NCI-H2107 (cell line): ENCODE measurements at regions not wholly inside any gene's neighbourhood (a gene's known extent, or its start where the extent isn't known, plus 50 kb on each side); places are given as distances from the start of the nearest gene placed in this dataset.
"Not testable (repeated sequence)": the region's sequence is repeated elsewhere in the genome, so short reads cannot be mapped to it uniquely, and the experiment has no call there.

ENCODE experiments used
- DNase-seq: peaks from one replicate; lab custom pipeline; 2025; lab: John Stamatoyannopoulos, UW

DNA sequence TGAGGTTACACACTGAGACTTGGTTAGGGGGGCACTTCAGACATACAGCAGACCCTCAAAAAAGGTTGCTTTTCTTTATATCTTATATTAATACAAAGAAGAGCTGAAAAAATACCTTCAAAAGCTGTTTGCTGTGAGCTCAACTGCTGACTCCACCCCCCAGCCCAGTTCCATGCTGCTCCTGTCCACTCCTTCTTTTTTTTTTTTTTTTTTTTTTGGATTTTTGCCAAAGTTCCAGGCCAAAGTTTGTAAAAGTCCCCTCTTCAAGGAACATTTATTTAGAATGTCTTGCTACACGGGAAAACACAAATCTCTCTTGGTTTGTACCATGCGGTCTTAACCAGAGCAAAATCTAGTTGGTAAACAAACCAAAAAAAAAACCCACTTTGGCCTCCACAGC is 85.3 kb upstream of the AKAP12 start:
- no peak for DNase-seq

DNA sequence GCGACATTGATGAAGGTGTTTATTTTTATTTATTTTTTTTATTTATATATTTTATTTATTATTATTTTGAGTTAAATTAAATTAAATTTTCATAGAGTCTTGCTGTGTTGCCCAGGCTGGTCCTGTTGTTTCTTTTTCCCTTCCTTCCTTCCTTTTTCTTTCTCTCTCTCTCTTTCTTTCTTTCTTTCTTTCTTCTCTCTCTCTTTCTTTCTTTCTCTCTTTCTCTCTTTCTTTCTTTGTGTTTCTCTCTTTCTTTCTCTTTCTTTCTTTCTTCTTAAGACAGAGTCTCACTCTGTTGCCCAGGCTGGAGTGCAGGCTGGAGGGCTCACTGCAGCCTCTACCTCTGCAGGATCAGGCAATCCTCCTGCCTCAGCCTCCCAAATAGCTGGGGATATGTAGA is 84.7 kb upstream of the AKAP12 start:
- no peak for DNase-seq

DNA sequence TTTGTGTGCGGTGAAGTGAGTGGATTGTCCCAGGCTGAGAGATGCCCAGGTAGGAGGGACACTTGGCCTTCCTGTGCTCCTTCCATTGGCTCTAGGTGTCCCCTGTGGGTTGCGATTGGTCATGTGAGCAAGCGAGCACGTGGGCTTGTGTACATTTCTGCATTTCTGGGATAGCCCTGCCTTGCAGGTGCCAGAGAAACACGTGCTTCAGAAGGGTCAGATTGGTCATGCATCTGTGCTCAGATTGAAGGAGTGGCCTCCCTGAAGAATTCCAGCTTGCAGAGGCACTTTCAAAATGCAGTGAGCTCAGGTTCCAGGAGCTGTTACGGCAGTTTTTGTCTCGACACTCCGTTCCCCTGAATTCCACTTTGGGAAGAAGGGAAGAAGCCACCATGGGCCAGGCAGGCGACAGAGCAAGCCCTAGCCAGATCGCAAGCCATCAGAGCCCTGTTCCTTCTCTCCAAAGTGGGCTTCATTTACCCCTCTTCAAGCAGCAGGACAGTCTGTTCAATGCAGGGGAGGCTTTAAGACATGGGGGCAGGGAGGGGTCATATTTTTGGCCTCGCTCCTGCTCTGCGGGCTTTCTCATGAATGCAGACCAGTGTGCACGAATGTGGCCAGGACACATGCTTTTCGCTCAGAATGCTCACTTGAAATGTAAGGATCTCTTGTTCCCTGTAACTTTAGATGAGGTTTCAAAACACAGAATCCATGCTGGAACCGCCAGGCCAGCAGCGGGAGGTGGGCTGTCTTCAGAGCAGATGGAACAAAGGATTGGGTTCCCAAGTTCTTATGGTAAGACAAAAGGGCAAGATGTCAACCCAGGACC is 78.6 kb upstream of the AKAP12 start:
- peak; percentile 67 for DNase-seq

DNA sequence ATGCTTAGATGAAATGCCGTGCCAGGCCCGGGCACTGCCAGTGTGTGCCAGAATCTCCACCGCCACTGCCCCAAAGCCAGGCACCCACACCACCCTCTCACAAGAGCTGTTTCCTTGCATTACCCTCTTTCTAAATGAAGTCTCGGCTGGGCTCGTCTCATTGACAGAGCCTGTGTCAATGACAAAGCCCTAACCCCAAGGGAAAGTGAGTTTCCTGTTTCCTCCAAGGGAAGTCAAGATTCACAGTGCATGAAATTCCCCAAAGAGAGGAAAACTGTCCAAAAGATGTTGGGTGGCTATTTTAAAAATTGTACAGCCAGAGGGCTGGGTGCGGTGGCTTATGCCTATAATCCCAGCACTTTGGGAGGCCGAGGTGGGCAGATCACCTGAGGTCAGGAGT is 75.4 kb upstream of the AKAP12 start:
- DNase-seq = no peak

DNA sequence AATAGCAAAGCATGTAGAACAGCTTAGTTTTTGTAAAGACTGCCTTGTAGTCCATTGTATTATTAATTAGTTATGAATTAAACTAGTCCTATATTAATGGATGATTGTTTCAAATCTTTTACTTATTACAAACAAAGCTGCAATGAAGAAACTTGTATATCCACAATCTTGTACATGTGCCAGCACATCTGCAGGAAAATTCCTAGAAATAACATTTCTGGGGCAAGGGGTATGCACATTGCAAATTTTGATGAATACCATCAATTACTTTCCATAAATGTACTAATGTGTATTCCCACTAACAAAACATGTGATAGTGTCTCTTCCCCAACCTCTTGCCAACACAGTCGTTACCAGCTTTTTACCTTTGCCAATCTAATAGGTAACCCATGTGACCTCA is 73.6 kb upstream of the AKAP12 start:
- DNase-seq = no peak

DNA sequence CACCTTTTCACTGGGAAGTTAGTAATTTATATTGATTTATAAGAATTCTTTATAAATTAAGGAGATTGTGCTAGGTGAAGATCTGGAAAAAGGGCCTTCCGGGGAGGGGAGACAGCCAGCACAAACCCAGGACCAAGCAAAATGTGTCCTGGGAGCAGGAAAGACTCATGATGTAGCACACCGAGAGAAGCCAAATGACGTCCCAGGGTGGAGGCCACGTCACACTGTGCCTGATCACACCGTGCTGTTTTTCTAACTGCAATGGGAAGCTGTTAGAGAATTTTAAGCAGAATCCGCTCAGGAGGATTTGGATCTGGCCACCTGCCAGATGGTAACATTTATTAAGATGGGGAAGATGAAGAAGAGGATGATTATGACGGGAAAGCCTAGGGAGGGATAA is 72.7 kb upstream of the AKAP12 start:
- no peak for DNase-seq

DNA sequence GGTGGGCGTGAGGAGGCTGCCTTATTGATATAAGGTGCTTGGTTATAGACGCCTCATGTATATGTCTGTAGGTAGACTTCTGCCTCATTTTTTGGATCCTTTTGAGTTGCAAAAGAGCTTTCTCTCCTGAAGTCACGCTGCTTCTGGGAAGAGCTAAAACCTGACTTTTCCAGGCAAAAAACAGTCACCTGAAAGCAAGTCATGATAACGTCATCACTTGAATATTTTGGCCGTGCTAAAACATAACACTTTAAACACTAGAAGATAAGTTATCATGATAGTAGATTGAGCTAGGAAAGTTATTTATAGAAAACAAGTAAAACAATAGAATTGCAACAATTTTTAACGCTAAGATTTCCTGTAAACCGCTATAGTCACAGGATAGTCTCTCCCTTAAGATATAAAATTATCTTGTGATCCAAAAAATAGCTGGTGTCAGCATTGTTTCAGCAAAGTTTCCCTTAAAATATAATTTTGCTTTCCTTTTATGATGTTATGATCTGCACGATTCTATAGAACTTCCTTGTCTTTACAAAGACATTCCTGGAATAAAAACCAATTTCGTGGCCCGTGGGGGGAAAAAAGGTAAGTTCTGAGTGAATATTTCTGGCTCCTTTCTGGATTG is 69.0 kb upstream of the AKAP12 start:
- no peak for DNase-seq

DNA sequence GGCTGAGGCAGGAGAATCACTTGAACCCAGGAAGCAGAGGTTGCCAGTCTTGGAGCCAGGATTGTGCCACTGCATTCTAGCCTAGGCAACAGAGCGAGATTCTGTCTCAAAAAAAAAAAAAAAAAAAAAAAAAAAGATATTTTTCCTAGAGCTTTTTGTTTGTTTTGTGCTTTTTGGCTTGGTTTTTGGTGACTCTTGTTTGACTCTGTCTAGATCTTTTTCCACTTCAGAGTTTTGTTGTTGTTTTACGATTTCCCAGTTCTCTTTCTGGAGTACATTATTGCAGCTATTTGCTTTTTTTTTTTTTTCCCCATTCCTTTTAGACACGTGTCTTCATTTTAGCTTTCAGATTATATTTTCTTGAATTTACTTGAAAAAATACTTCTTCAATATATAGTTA is 67.0 kb upstream of the AKAP12 start:
- no peak for DNase-seq

DNA sequence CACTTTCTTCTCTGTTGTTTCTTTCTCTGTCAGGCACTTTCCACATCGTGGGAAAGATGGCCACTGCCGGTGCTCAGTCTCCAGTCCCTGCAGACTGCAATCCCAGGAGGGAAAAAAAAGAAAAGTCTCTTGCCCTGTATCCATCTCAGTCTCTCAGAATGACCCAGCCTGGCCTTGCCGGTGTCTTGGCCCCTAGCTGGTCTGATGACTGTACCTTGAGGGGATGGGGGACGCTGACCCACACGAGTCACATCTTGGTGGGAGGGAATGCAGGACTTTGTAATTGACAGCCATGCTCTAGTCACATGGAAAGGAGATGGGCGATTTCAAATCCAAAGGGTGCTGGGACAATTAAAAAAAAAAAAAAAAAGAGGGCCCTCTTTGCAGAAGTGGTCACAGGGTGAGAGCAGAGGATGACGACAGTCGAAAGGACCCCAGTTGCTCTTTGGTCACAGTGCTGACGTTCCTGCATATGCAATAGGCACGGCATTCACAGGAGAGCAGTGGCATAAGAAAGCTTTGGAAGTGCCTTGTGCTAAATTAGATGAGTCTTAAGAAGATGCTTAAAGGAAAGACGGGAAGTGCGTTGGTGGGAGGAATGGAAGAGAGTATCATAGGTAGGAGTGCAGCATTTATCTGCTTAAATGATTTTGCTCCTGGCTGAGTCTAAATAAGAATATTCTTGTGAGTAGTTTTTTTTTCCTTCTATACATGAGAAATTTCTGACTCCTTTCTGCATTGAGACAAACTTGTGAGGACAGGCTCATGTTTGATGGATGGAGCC is 63.9 kb upstream of the AKAP12 start:
- no peak for DNase-seq

DNA sequence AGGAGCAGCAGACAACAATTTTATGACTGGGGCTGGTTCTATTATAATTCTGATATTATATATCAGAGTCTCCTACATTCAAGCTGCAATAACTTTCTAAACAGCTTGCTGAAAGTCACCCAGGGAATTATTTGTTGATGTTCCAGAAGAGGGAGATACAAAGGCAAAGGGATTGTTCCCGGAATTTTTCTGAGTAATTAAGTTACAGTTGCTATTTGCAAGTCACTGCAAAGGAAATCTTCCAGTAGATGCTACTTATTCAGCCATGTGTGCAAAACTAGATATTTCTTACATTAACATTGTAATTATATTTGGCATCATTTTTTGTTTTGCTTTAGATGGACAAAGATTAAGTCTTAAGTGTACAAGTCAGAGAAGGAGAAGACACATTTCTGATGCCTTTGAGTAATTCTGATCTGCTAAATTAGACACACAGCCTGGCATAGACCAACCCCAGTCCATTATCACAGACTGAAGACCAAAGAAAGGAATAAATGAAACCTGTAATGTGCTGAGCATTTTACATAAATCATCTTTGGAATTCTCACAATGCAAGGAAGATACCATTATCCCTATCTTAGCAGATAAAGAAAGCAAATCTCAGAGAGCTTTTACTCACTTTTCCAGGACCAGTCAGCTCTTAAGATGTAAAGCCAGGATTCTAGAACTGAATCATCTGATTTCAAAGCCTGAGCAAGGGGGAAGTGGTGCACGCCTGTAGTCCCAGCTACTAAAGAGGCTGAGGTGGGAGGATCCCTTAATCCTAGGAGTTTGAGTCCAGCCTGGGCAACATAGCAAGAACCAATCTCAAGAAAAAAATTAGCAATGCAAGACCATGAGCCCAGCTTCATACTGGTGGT is 62.6 kb upstream of the AKAP12 start:
- no peak for DNase-seq

DNA sequence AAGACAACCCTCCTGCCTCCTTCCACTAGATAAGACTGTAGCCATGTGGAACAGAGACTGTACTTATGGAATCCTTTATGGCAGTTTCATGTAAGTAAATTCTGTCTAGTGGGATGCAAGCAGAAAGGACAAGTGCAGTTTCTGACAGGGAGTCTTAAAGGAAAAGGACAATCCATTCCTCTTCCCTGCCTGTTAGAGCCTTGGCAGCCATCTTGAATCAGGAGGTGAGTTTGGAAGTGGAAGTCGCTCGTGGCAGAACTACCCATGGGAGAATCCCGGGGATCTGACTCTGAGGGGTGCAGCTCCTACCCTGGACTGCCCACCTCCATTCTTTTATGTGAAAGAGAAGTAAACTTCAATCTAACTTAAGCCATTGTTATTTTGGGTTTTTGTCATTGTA is 61.4 kb upstream of the AKAP12 start:
- DNase-seq = no peak

DNA sequence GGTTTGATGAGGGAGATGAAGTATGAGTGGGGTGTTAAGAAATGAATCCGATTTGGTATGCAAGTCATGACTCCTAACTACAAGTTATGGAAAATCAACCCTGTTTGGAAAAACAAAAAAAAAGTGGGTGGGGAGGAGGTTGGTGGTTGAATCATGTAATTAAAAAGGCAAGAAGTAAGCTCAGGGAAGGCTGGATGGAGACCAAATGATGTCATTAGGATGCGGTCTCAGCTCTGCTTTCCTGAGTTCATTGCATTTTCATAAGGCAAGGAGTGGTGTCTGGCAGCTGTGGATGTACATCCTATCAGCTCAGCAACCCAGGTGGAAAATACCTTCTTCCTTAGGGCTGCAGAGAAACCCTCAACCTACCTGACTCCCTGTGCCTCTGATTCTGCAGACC is 60.4 kb upstream of the AKAP12 start:
- no peak for DNase-seq

DNA sequence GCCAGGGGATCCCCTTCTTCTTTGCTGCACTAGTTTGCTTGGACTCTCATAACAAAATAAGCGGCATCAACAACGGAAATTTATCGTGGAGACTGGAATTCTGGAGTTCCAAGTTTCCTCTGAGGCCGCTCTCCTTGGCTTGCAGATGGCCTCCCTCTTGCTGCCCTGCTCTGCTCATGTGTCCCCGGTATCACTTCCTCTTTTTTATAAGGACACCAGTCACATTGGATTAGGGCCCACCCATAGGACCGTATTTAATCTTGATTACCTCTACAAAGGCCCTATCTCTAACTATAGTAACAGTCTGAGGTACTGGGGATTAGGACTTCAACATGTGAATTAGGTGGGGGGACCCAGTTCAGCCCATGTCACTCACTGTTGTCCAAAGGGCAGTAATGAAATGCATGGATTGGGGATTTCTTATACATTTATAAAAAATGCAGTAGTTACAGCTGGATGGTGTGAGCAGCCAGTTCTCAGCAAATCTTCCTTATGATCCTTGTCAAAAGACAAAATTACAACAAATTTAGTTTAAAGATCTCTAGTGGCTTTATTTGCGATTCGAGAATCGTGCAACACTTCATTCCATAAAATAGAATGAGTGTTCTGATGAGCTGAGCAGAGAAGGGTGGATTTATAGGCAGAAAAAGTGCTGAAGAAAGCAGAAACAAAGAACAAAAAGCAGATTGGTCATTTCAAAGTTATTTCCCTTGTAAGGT is 59.3 kb upstream of the AKAP12 start:
- DNase-seq = no peak

DNA sequence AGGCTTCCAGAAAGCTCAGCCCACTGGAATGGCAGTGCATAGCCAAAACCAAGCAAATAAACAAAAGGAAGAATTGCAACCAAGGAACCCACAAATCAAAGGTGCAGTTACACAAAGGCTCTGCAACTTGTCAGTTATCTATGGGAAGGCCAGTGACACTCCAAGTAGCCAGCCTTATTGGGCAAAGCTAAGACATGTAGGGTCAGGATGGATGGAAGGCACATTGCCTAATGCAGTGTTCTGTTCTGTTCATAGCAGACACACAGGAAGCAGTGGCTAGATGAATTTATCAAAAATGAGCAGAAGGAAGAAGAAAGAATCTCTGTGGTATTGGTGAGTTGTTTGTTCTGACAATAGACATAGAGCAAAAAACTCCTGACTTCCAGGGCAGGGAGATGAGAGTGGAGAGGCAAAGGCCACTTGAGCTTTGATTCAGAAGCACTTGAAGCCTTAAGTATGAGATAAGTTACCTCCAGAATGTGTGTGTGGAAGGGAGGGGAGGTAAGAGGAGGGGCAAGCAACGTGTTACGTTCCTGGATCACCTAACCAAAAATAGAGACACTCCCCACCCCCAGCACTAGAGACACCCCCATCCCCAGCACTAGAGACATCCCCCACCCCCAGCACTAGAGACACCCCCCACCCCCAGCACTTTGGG is 57.9 kb upstream of the AKAP12 start:
- no peak for DNase-seq

DNA sequence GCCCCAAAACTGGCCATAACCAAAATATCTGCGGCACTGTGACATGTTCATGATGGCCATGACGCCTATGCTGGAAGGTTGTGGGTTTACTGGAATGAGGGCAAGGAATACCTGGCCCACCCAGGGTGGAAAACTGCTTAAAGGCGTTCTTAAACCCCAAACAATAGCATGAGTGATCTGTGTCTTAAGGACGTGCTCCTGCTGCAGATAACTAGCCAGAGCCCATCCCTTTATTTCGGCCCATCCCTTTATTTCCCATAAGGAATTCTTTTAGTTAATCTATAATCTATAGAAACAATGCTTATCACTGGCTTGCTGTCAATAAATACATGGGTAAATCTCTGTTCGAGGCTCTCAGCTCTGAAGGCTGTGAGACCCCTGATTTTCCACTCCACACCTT is 56.8 kb upstream of the AKAP12 start:
- not testable (repeated sequence) for DNase-seq

DNA sequence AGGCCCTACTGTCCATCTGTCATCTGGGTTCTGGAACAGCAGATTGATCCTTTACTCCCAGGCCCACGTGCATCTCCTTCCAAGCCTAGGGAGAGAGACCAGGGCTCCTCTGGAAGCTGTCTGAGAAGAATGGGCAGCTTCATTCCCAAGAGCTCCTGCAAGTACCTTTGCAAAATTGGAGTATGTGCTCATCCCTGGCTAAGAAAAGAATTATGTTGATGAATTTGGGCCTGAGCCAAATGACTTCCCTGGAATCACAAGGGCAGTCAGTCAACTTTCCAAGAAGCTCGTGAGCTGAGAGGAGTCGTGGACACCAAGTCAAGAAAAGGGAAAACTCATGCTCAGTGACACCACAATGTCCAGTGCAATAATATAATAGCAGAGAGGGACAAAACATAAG is 54.6 kb upstream of the AKAP12 start:
- no peak for DNase-seq

DNA sequence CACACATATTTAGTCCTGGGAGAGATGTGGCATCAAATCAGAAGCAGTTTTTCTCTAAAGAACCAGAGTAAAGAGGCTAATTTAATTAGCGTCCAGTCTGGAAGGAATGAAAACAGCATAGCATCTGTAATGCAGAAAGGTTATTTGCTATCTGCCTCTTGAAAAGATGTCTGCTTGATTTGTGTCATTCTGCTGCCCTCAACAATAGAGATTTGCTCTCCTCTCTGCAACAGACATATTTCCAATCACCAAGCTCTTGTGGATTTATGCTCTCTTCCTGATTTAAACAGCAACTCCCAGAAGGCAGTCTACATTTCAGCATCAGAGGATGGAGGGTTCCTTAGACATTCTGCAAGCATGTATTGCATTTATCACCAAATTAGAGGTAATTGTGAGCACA is 53.5 kb upstream of the AKAP12 start:
- no peak for DNase-seq

DNA sequence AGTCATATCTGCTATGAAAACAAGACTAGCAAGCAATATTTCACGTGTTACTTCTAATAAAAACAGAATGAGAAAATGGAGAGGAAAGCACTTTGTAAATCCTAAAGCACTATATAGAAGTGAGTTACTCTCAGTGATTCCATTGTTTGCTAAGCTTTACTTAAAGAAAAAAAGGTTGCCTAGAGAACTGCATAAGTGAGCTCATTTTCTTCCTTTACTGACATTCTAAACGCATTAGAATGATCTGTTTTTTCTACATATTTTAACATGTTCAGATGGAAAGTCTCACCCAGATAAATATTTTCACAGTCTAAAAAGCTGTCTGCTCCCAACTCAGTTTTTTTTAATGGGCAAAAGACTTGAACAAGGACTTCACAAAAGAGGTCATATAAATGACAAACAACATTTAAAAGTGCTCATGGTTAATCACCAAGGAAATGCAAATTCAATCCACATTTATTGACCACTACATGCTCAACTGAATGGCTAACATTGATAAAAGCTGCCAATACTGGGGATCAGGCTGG is 52.9 kb upstream of the AKAP12 start:
- no peak for DNase-seq
